Esophagus mucosa (tissue), 1 donor: ENCODE measurements at regions not wholly inside any gene's neighbourhood (a gene's known extent, or its start where the extent isn't known, plus 50 kb on each side); places are given as distances from the start of the nearest gene placed in this dataset.
"Not testable (repeated sequence)": the region's sequence is repeated elsewhere in the genome, so short reads cannot be mapped to it uniquely, and the experiment has no call there.

Experiments used
- ATAC-seq: fragments of 200-7000 bp; cut with Tn5 transposase; one replicate; pipeline ENCODE4 v1.9.1; 2020
- donor health status: DM: yes; HTN: yes; CAD: no.

- no peak for ATAC-seq
These were observed 66.9 kb upstream of the ZNF746 start for GRCh38 chr7:149564340-149565095.

- no peak for ATAC-seq
These were observed 65.0 kb upstream of the ZNF746 start for GRCh38 chr7:149562602-149563001.

GRCh38 chr7:149561072-149561471 is 63.5 kb upstream of the ZNF746 start:
- no peak for ATAC-seq

DNA sequence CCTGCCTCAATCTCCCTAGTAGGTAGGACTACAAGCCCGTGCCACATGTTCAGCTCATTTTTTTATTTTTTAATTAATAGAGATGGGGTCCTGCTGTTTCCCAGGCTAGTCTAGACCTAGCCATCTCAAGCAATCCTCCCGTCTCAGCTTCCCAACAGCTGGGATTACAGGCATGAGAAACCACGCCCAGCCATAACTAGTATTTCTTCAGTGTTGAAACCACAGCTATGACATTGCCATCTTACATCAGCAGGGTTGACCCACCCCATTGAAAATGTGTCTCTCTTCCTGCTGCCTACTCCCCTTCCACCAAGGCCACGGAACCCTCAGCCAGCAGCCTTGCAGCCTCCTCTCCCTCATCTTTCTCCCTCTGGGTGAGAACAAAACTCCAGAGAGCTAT is 62.1 kb upstream of the ZNF746 start:
- peak; percentile 88 for ATAC-seq

DNA sequence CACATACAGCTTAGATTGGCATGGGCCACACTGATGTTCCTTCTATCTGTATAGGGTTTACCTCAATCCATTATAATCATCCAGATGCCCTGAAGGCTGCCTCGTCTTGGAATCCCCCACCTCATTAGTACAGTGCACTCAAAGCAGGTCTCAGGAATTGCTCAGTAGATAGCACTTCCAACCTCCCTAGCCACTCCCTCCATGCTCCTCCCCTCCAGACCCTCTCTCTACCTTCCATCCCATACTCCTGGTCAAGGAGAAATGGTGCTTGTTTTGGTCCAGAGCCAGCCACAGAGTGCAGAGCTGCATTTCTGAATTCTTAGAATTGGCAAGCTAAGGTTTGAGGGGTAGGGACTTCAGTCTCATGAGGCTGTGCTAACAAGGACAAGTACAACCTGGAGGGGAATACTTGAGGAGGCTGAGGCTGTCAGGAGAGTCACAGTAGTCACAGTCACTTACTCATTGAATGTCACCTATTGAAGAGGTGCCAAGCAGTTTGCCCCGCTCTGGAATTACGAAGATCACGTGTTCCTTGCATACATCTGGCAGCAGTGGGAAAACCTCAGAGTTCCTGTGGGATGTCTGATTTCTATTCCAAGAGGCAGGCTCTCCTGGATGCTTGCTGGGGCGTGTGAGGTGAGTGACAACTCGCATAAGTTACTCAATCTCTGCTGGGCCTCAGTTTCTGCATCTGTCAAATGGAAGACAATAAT is 60.7 kb upstream of the ZNF746 start:
- peak; percentile 82 for ATAC-seq

GRCh38 chr7:149556525-149556924 is 58.9 kb upstream of the ZNF746 start:
- ATAC-seq = not testable (repeated sequence)

- not testable (repeated sequence) for ATAC-seq
These were observed 57.2 kb upstream of the ZNF746 start for GRCh38 chr7:149554821-149555220.

GRCh38 chr7:149553991-149554390 is 56.4 kb upstream of the ZNF746 start:
- ATAC-seq = not testable (repeated sequence)

DNA sequence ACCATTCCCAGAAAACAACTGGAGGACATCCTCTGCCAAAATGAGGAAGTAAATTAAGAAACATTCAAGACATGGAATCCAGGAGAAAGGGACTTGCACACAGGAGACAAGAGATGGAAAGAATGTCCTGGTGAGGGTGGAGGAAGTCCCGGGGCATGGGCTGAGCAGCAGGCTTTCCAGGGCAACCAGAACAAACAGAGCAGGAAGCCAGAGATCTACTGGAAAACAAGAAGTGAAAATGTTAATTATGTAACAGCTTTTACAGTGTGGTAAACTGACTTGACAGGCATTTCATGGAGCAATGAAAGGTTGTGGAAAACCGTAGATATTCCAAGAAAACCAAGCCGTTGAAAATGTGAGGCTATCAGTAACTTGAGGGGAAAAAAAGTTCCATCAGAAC is 55.2 kb upstream of the ZNF746 start:
- no peak for ATAC-seq
